ENCODE measurements at regions not wholly inside any gene's neighbourhood (a gene's known extent, or its start where the extent isn't known, plus 50 kb on each side); places are given as distances from the start of the nearest gene placed in this dataset.
"Not testable (repeated sequence)": the region's sequence is repeated elsewhere in the genome, so short reads cannot be mapped to it uniquely, and the experiment has no call there.

GRCh38 chr1:208943291-208943690 is 640.2 kb upstream of the CAMK1G start:
- DNase-seq (ENCODE audit: low read depth), result no peak

GRCh38 chr1:208944981-208945451 is 638.5 kb upstream of the CAMK1G start:
- no peak for DNase-seq (ENCODE audit: low read depth)

- DNase-seq (ENCODE audit: low read depth), result no peak
These were observed 633.3 kb upstream of the CAMK1G start for GRCh38 chr1:208950206-208950605.

GRCh38 chr1:208951026-208951525 is 632.4 kb upstream of the CAMK1G start:
- DNase-seq (ENCODE audit: low read depth), result no peak

- no peak for DNase-seq (ENCODE audit: low read depth)
These were observed 631.6 kb upstream of the CAMK1G start for GRCh38 chr1:208951908-208952307.

- no peak for DNase-seq (ENCODE audit: low read depth)
These were observed 620.6 kb upstream of the CAMK1G start for GRCh38 chr1:208962867-208963266.

GRCh38 chr1:208965351-208965750 is 618.2 kb upstream of the CAMK1G start:
- DNase-seq (ENCODE audit: low read depth), result no peak

GRCh38 chr1:208967334-208967733 is 616.2 kb upstream of the CAMK1G start:
- no peak for DNase-seq (ENCODE audit: low read depth)

GRCh38 chr1:208974717-208975116 is 608.8 kb upstream of the CAMK1G start:
- no peak for DNase-seq (ENCODE audit: low read depth)

- no peak for DNase-seq (ENCODE audit: low read depth)
These were observed 608.1 kb upstream of the CAMK1G start for GRCh38 chr1:208975456-208975855.

- no peak for DNase-seq (ENCODE audit: low read depth)
These were observed 606.5 kb upstream of the CAMK1G start for GRCh38 chr1:208977012-208977411.

- no peak for DNase-seq (ENCODE audit: low read depth)
These were observed 605.8 kb upstream of the CAMK1G start for GRCh38 chr1:208977638-208978256.

- no peak for DNase-seq (ENCODE audit: low read depth)
These were observed 603.7 kb upstream of the CAMK1G start for GRCh38 chr1:208979776-208980175.

- DNase-seq (ENCODE audit: low read depth), result no peak
These were observed 602.9 kb upstream of the CAMK1G start for GRCh38 chr1:208980605-208981004.

GRCh38 chr1:208985231-208985630 is 598.3 kb upstream of the CAMK1G start:
- DNase-seq (ENCODE audit: low read depth), result no peak

GRCh38 chr1:208988811-208989222 is 594.7 kb upstream of the CAMK1G start:
- no peak for DNase-seq (ENCODE audit: low read depth)

GRCh38 chr1:208990456-208990855 is 593.1 kb upstream of the CAMK1G start:
- DNase-seq (ENCODE audit: low read depth), result no peak

- not testable (repeated sequence) for DNase-seq (ENCODE audit: low read depth)
These were observed 586.5 kb upstream of the CAMK1G start for GRCh38 chr1:208997053-208997452.

- DNase-seq (ENCODE audit: low read depth), result no peak
These were observed 585.7 kb upstream of the CAMK1G start for GRCh38 chr1:208997726-208998312.

- no peak for DNase-seq (ENCODE audit: low read depth)
These were observed 574.9 kb upstream of the CAMK1G start for GRCh38 chr1:209008586-209008985.

GRCh38 chr1:209010475-209011230 is 572.9 kb upstream of the CAMK1G start:
- DNase-seq (ENCODE audit: low read depth), result no peak

GRCh38 chr1:209012443-209013196 is 570.9 kb upstream of the CAMK1G start:
- no peak for DNase-seq (ENCODE audit: low read depth)

Measured in stimulated activated CD8-positive, alpha-beta memory T cell treated with anti-CD3 and anti-CD28 coated beads, Interleukin-15, amount 100 ng/mL, for 1 hour (primary cell).